Lower leg skin (tissue), 3 donors: ENCODE measurements at regions not wholly inside any gene's neighbourhood (a gene's known extent, or its start where the extent isn't known, plus 50 kb on each side); places are given as distances from the start of the nearest gene placed in this dataset.

Source experiments
- CTCF ChIP-seq, 3 donors: fragments of 450-650 bp; IDR thresholded peaks; one replicate each; pipeline ENCODE4 v1.5.1; 2016; ENCODE audit warnings: antibody characterized with exemption in 3 of 3, mild to moderate bottlenecking in 3 of 3, moderate library complexity in 2 of 3
- POLR2A ChIP-seq, 2 donors: fragments of 450-650 bp; IDR thresholded peaks; one replicate each; pipeline ENCODE4 v1.6.1; 2016 to 2017; ENCODE audit warnings: antibody characterized with exemption in 2 of 2, mild to moderate bottlenecking in 1 of 2, moderate library complexity in 1 of 2

- TF ChIP-seq CTCF (IDR thresholded peaks at IDR 0.05) (no peak), POLR2A (IDR thresholded peaks at IDR 0.05) (no peak)
These were observed 534.0 kb downstream of the ANKRD50 start for GRCh38 chr4:124178449-124179021.
